ENCODE measurements at regions not wholly inside any gene's neighbourhood (a gene's known extent, or its start where the extent isn't known, plus 50 kb on each side); places are given as distances from the start of the nearest gene placed in this dataset.

- Histone ChIP-seq H3K27me3 (no peaks in the 10 kb centered on the region), H3K4me1 (no peaks in the 10 kb centered on the region), H3K4me3 (ENCODE audit: low read depth, low read length) (no peak overlapping the region), H3K36me3 (no peaks in the 10 kb centered on the region), H3K9me3 (no peaks in the 10 kb centered on the region)
- no peak for DNase-seq
- TF ChIP-seq, protein P1, sequence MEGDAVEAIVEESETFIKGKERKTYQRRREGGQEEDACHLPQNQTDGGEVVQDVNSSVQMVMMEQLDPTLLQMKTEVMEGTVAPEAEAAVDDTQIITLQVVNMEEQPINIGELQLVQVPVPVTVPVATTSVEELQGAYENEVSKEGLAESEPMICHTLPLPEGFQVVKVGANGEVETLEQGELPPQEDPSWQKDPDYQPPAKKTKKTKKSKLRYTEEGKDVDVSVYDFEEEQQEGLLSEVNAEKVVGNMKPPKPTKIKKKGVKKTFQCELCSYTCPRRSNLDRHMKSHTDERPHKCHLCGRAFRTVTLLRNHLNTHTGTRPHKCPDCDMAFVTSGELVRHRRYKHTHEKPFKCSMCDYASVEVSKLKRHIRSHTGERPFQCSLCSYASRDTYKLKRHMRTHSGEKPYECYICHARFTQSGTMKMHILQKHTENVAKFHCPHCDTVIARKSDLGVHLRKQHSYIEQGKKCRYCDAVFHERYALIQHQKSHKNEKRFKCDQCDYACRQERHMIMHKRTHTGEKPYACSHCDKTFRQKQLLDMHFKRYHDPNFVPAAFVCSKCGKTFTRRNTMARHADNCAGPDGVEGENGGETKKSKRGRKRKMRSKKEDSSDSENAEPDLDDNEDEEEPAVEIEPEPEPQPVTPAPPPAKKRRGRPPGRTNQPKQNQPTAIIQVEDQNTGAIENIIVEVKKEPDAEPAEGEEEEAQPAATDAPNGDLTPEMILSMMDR (IDR thresholded peaks at IDR 0.05; ENCODE audit: low read depth, low read length): no peak
These were observed 1208.3 kb downstream of the PCDH9 start for GRCh38 chr13:66021846-66022245.

- H3K9me3 ChIP-seq: no peaks in the 10 kb centered on the region
- no peaks in the 10 kb centered on the region for H3K27me3 ChIP-seq
- H3K36me3 ChIP-seq: no peaks in the 10 kb centered on the region
- no peak for DNase-seq
- H3K4me1 ChIP-seq: no peaks in the 10 kb centered on the region
- H3K4me3 ChIP-seq (ENCODE audit: low read depth, low read length): no peak overlapping the region
- TF ChIP-seq, protein P1 (IDR thresholded peaks at IDR 0.05; ENCODE audit: low read depth, low read length): no peak
These were observed 1215.4 kb downstream of the PCDH9 start for GRCh38 chr13:66014771-66015170.

GRCh38 chr13:66009241-66009640 lies 1220.9 kb downstream of the PCDH9 start:
- Histone ChIP-seq H3K4me1 (no peaks in the 10 kb centered on the region), H3K36me3 (no peaks in the 10 kb centered on the region), H3K4me3 (ENCODE audit: low read depth, low read length) (no peak overlapping the region), H3K9me3 (no peaks in the 10 kb centered on the region), H3K27me3 (no peaks in the 10 kb centered on the region)
- TF ChIP-seq, protein P1 (IDR thresholded peaks at IDR 0.05; ENCODE audit: low read depth, low read length): no peak
- DNase-seq: no peak

DNA sequence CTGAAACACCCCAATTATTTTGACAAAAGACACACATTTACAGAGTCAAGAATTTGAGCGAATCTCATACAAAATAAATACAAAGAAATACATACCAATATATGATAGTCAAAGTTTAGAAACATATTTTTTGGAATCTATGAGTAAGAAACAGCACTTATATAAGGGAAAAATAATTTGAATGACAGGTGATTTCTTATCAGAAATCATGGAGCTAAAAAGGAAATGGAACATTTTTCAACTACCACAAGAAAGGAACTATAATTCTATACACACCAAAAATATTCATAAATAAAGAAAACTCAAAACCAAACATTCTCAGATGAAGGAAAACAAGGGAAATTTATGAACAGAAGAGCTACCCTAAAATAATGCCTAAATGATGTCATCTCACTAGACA lies 1226.6 kb downstream of the PCDH9 start:
- TF ChIP-seq, protein P1 (IDR thresholded peaks at IDR 0.05; ENCODE audit: low read depth, low read length): no peak
- no peak for DNase-seq
- Histone ChIP-seq H3K9me3 (no peaks in the 10 kb centered on the region), H3K27me3 (no peaks in the 10 kb centered on the region), H3K4me3 (ENCODE audit: low read depth, low read length) (no peak overlapping the region), H3K36me3 (no peaks in the 10 kb centered on the region), H3K4me1 (no peaks in the 10 kb centered on the region)

DNA sequence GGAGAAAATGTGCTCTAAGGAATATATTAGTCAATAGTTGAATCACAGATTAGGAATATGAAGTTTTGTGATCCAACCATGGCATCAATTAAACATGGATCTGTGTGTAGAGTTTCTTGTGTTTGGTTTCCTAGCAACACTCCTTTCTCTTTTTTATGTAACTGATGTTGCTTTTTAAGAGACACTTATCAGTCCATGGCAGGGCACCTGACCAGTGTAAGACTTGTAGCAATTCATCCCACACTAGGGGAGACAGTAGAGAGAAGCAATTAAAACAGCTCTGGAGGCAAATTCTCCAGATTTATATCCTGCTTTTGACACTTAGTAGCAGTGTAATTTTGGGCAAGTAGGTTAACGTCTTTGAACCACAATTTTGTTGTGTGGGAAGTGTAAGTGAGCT lies 1229.0 kb downstream of the PCDH9 start:
- TF ChIP-seq, protein P1 (IDR thresholded peaks at IDR 0.05; ENCODE audit: low read depth, low read length): no peak
- no peak for DNase-seq
- no peaks in the 10 kb centered on the region for H3K9me3 ChIP-seq
- H3K4me3 ChIP-seq (ENCODE audit: low read depth, low read length): no peak overlapping the region
- no peaks in the 10 kb centered on the region for H3K4me1 ChIP-seq
- H3K27me3 ChIP-seq: no peaks in the 10 kb centered on the region
- no peaks in the 10 kb centered on the region for H3K36me3 ChIP-seq

GRCh38 chr13:65999411-65999810 lies 1230.7 kb downstream of the PCDH9 start:
- Histone ChIP-seq H3K36me3 (no peaks in the 10 kb centered on the region), H3K4me1 (no peaks in the 10 kb centered on the region), H3K9me3 (no peaks in the 10 kb centered on the region), H3K4me3 (ENCODE audit: low read depth, low read length) (no peak overlapping the region), H3K27me3 (no peaks in the 10 kb centered on the region)
- TF ChIP-seq, protein P1 (IDR thresholded peaks at IDR 0.05; ENCODE audit: low read depth, low read length): no peak
- DNase-seq: no peak

All from BE2C (cell line).